GM21515 (cell line): ENCODE measurements at regions not wholly inside any gene's neighbourhood (a gene's known extent, or its start where the extent isn't known, plus 50 kb on each side); places are given as distances from the start of the nearest gene placed in this dataset.
"Not testable (repeated sequence)": the region's sequence is repeated elsewhere in the genome, so short reads cannot be mapped to it uniquely, and the experiment has no call there.

Experiments
- ATAC-seq: cut with Tn5 transposase; IDR thresholded peaks from one replicate; pipeline ENCODE4 v1.9.1; 2021; ENCODE audit not compliant: unreplicated experiment

- ATAC-seq, result no peak
Measured at GRCh38 chr19:30267332-30267731, 104.9 kb upstream of the ZNF536 start.

- ATAC-seq, result no peak
Measured at GRCh38 chr19:30268601-30269000, 103.6 kb upstream of the ZNF536 start.

GRCh38 chr19:30269638-30270037, 102.5 kb upstream of the ZNF536 start:
- no peak for ATAC-seq

DNA sequence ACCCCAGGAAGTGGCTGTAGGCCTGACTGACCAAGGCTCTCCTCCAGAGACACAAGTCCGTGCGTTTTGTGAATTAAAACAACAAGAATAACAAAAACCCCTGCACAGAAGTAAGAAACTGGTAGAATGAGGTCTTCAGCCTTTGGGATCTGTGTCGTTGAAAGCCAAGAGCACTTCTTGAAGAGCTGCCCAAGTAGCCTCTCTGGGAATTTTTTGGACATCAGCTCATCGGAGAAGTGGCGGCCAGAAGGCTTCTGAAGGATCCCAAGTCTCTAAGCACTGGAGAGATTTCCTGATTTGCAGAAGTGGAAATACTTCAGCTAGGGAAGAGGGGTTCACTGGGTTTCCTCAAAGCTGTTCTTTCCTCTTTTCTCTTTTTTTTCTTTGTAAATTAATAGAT, 100.4 kb upstream of the ZNF536 start:
- ATAC-seq, result no peak

DNA sequence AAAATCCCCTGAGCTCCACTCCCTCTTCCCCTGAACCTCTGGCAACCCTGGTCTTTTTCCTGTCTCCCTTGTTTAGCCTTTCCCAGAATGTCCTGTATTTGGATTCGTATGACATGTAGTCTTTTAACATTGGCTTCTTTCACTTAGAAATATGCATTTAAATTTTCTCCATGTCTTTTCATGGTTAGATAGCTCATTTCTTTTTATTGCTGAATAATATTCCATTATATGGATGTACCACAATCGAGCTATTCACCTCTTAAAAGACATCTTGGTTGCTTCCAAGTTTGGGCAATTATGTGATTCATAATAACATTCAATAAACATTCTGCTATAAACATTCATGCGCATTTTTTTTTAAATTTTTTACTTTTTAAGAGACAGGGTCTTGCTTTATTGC, 99.6 kb upstream of the ZNF536 start:
- no peak for ATAC-seq

GRCh38 chr19:30273184-30273583, 99.0 kb upstream of the ZNF536 start:
- no peak for ATAC-seq

- no peak for ATAC-seq
Measured at GRCh38 chr19:30274987-30275386, 97.2 kb upstream of the ZNF536 start.

DNA sequence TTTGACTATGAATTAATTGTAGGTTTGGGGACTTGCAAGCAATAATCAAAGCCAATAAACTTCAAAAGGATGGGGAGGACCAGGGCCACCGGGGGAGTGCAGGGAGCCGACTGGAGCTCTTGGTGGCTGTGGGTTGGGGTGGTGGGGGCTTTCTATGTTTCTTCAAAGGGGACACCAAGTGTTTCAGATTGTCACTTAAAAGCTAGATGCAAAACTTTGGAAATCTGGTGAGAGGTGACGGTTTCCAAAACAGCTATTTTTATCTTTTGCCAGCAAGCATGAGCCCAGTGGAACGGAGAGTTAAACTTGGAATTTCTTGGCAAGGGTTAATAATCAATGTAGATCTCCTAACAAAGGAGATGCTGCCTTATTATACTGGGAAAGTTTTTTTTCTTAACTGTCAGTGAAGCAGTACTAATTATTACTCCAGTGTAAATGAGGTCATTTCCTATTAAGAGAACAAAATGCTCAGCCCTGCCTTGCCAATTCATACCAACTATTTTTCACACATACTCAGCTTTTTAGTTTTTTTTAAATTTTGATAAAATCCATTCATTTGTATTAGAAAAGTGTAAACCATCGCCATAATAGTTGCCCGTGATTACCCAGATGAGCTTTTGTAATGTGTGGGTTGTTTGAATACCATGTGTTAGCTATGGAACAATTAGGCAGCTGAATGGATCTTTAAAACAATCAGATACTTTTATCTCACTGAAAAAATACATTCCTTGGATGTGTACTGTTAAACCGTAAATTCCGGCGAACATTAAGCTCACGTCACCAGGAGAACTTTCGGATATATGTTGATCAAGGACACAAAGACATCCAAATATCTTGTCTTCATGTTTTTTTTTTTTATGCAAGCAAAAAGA, 95.9 kb upstream of the ZNF536 start:
- ATAC-seq, result no peak

- ATAC-seq, result no peak
Measured at GRCh38 chr19:30276883-30277280, 95.3 kb upstream of the ZNF536 start.

DNA sequence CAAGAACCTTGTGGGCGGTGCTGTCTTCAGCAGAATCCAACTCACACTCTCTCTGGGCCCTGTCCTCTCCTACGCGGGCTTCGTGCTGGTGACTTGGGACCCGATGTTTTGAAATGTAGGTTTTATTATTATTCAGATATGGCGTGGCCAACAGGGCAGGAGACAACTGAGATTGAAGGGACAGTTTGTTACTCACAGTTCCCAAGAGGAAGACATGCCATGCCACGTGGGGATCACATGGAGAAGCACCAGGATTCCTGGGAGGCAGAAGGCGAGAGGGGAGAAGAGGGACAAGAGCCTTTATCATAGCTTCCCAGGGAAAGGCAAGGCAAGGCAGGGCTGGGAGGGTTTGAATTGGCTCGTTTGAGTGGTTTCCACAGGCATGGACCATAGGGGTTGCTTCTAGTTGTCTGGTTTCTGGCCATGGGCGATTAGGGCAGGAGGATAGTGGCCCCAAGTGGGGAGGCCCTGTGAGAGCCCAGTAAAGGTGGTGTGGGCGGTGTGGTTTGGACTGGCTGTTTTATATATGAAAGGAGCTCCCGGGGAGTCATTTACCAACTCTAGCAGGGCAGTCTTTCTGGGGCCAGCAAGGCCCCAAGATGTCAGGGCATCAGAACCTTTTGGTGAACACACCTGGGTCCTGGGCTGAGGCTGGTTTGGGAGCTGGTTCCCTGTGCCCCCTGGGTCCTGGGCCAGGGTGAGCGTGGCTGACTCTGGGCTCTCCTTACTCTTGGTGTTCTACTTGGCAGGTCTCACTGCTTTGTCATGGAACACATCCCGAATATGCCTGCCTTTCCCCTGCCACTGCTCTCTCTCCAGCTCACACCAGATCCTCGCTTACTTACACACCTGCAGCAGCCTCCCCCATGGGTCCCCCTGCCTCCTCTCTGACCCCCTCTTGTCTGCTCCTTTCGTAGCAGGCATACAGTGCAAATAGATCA, 94.0 kb upstream of the ZNF536 start:
- no peak for ATAC-seq

- ATAC-seq, result no peak
Measured at GRCh38 chr19:30278882-30279254, 93.3 kb upstream of the ZNF536 start.

DNA sequence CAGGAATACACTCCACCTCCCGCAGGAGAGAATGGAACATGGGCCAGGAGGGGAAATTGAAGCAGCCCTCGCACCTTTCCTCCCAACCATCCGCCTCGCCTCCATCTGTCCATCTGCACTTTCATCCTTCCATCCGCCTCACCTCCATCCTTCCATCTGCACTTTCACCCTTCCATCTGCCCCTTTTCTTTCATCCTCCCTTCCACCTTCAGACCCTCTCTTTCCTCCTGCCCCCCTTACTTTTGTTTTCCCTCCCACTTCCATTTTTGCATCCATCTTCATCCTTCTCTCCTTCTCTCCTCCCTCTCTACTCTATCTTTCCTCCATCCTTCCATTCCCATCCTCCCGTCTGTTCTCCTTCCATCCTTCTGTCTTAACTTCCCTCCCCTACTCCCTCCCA, 92.2 kb upstream of the ZNF536 start:
- no peak for ATAC-seq

- ATAC-seq, result no peak
Measured at GRCh38 chr19:30281906-30282305, 90.3 kb upstream of the ZNF536 start.

GRCh38 chr19:30283556-30283955, 88.6 kb upstream of the ZNF536 start:
- ATAC-seq, result no peak

DNA sequence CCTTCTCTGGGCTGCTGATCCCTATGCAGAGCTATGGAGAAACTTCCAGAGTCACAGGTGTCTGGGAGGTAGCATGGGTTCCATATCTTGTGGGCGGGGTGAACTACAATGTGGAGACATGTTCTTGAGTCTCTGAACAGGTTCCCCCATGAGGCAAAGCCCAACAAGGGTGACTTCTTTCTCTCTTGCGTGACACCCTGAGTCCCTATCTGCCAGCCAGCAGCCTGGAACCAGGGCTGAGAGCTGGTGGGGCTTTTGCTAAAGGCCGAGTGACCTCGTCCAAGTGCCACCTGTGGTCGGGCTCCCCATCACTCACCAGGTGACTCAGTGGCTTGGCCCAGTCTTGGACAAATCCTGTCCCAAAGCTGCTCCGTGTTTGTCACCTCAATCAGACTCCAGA, 88.0 kb upstream of the ZNF536 start:
- no peak for ATAC-seq

DNA sequence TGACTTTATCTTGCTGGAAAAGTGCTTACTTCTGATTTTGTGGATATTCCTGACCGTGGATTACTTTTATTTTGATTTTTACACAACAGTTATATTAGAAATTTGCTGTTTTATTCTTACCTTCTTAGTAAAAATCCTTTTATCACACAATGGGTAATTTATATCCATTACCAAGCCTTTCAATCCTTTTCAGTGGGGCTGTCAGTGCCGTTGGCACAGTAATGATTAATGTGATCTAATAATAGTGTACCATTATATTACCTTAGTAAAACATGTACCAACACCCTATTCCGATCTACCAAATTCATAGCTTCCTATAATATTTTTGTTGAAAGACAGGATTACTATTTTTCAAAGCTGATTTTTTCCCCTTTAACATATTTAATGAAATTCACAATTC, 87.3 kb upstream of the ZNF536 start:
- no peak for ATAC-seq

GRCh38 chr19:30286378-30286777, 85.8 kb upstream of the ZNF536 start:
- ATAC-seq, result no peak

- ATAC-seq, result no peak
Measured at GRCh38 chr19:30287259-30287658, 84.9 kb upstream of the ZNF536 start.

DNA sequence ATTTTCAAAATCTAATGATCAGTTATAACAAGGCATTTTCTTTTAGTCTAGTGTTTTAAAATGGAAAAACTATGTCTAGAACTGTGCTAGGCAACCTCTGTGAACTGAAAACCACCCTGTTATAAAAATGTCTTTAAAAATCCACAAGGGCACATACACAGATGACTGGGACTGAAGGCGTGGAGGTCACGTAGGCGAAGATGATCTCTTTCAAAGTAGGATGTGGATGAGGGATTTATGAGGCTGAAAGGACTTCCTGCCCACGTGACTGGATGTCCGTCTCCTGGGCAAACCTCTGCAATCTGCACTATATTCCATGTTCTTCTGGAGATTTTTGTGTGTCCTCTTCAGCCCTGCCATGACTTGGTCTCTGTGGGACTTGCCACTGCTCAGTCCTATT, 84.2 kb upstream of the ZNF536 start:
- ATAC-seq, result no peak

- no peak for ATAC-seq
Measured at GRCh38 chr19:30288911-30289310, 83.3 kb upstream of the ZNF536 start.

GRCh38 chr19:30289336-30289735, 82.8 kb upstream of the ZNF536 start:
- no peak for ATAC-seq

GRCh38 chr19:30290805-30291204, 81.4 kb upstream of the ZNF536 start:
- not testable (repeated sequence) for ATAC-seq
